ENCODE measurements at regions not wholly inside any gene's neighbourhood (a gene's known extent, or its start where the extent isn't known, plus 50 kb on each side); places are given as distances from the start of the nearest gene placed in this dataset.

GRCh38 chr13:63167699-63168337, 1752.2 kb upstream of the PCDH20 start:
- Histone ChIP-seq H3K27me3 (ENCODE audit: insufficient read depth, low read length) (no peaks in the 10 kb centered on the region), H3K4me1 (ENCODE audit: insufficient read depth, low read length) (peaks cover 7% of the 10 kb centered on the region), H3K27ac (ENCODE audit: low read depth, low read length) (no peak overlapping the region), H4K20me1 (ENCODE audit: insufficient read depth, low read length) (no peaks in the 10 kb centered on the region), H3K9me3 (ENCODE audit: low read depth, low read length) (no peaks in the 10 kb centered on the region), H3K4me3 (ENCODE audit: insufficient read depth, low read length) (peak overlapping the region; percentile 14), H3K79me2 (ENCODE audit: insufficient read depth, low read length) (no peaks in the 10 kb centered on the region), H3K4me2 (ENCODE audit: insufficient read depth, low read length) (peak overlapping the region; percentile 70), H2AFZ (ENCODE audit: low read length) (peak overlapping the region; percentile 83), H3K36me3 (ENCODE audit: insufficient read depth, low read length) (no peaks in the 10 kb centered on the region)
- no peak for TF ChIP-seq CTCF (IDR thresholded peaks at IDR 0.05; ENCODE audit: extremely low read depth, low read depth, low read length)
- DNase-seq (ENCODE audit: insufficient read length, low spot score, missing footprints) = no peak

DNA sequence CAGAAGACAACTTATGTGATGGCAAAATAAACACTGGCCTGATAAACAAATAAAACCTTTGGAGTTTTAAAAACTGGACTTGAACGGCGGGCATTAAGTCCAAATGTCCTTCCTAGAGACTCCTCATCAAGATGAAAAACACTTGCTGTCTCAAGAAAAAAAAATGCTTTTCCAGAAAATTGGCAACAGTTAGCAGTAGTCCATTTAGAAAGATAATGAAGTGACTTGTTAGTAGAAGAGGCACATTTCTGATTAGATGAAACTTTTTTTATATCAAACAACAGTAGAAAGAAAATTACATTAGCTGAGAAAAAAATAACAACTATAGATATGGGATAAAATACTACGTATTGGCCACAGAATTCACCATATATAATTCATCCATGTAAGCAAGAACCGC, 1750.7 kb upstream of the PCDH20 start:
- H3K9me3 ChIP-seq (ENCODE audit: low read depth, low read length) = no peaks in the 10 kb centered on the region
- H3K4me2 ChIP-seq (ENCODE audit: insufficient read depth, low read length) = no peak overlapping the region
- H3K4me3 ChIP-seq (ENCODE audit: insufficient read depth, low read length) = no peak overlapping the region
- no peaks in the 10 kb centered on the region for H4K20me1 ChIP-seq (ENCODE audit: insufficient read depth, low read length)
- H3K36me3 ChIP-seq (ENCODE audit: insufficient read depth, low read length) = no peaks in the 10 kb centered on the region
- H3K27me3 ChIP-seq (ENCODE audit: insufficient read depth, low read length) = no peaks in the 10 kb centered on the region
- no peak overlapping the region for H2AFZ ChIP-seq (ENCODE audit: low read length)
- TF ChIP-seq CTCF (IDR thresholded peaks at IDR 0.05; ENCODE audit: extremely low read depth, low read depth, low read length) = no peak
- no peak for DNase-seq (ENCODE audit: insufficient read length, low spot score, missing footprints)
- no peaks in the 10 kb centered on the region for H3K79me2 ChIP-seq (ENCODE audit: insufficient read depth, low read length)
- H3K4me1 ChIP-seq (ENCODE audit: insufficient read depth, low read length) = peaks cover 7% of the 10 kb centered on the region
- H3K27ac ChIP-seq (ENCODE audit: low read depth, low read length) = no peak overlapping the region

GRCh38 chr13:63163903-63164302, 1748.3 kb upstream of the PCDH20 start:
- Histone ChIP-seq H2AFZ (ENCODE audit: low read length) (no peak overlapping the region), H3K4me3 (ENCODE audit: insufficient read depth, low read length) (no peak overlapping the region), H3K79me2 (ENCODE audit: insufficient read depth, low read length) (no peaks in the 10 kb centered on the region), H4K20me1 (ENCODE audit: insufficient read depth, low read length) (no peaks in the 10 kb centered on the region), H3K36me3 (ENCODE audit: insufficient read depth, low read length) (no peaks in the 10 kb centered on the region), H3K27ac (ENCODE audit: low read depth, low read length) (no peak overlapping the region), H3K4me2 (ENCODE audit: insufficient read depth, low read length) (no peak overlapping the region), H3K27me3 (ENCODE audit: insufficient read depth, low read length) (no peaks in the 10 kb centered on the region), H3K9me3 (ENCODE audit: low read depth, low read length) (no peaks in the 10 kb centered on the region), H3K4me1 (ENCODE audit: insufficient read depth, low read length) (peaks cover 7% of the 10 kb centered on the region)
- DNase-seq (ENCODE audit: insufficient read length, low spot score, missing footprints) = no peak
- no peak for TF ChIP-seq CTCF (IDR thresholded peaks at IDR 0.05; ENCODE audit: extremely low read depth, low read depth, low read length)

DNA sequence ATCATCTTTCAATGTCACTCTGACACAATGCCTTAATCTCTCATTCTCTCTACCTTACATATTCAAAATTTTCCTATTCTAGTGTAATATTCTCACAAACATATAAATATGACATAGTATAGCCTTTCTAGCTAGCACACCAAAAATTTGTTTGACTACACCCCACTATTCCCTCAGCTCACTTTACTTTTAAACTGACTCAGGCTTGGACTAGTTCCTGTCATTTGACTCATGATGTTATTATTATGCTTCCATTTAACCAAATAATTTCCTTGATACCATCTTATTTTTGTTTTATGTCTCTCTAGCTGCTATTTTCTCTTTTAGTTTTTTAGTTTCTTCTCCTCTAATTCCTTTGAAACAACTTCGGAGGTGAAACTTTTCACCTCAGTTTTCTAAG, 1745.6 kb upstream of the PCDH20 start:
- H3K4me2 ChIP-seq (ENCODE audit: insufficient read depth, low read length) = no peak overlapping the region
- peak; percentile 49 for DNase-seq (ENCODE audit: insufficient read length, low spot score, missing footprints)

More for the DNA sequence above, 1745.6 kb upstream of the PCDH20 start:
- no peak for TF ChIP-seq CTCF (IDR thresholded peaks at IDR 0.05; ENCODE audit: extremely low read depth, low read depth, low read length)
- no peak overlapping the region for H3K27ac ChIP-seq (ENCODE audit: low read depth, low read length)
- H3K36me3 ChIP-seq (ENCODE audit: insufficient read depth, low read length) = no peaks in the 10 kb centered on the region
- H3K9me3 ChIP-seq (ENCODE audit: low read depth, low read length) = no peaks in the 10 kb centered on the region
- H3K4me3 ChIP-seq (ENCODE audit: insufficient read depth, low read length) = no peak overlapping the region
- no peak overlapping the region for H2AFZ ChIP-seq (ENCODE audit: low read length)
- H4K20me1 ChIP-seq (ENCODE audit: insufficient read depth, low read length) = no peaks in the 10 kb centered on the region
- no peaks in the 10 kb centered on the region for H3K27me3 ChIP-seq (ENCODE audit: insufficient read depth, low read length)
- no peaks in the 10 kb centered on the region for H3K79me2 ChIP-seq (ENCODE audit: insufficient read depth, low read length)
- H3K4me1 ChIP-seq (ENCODE audit: insufficient read depth, low read length) = no peaks in the 10 kb centered on the region

Data from osteoblast (primary cell).